AG04449 (cell line): ENCODE measurements at regions not wholly inside any gene's neighbourhood (a gene's known extent, or its start where the extent isn't known, plus 50 kb on each side); places are given as distances from the start of the nearest gene placed in this dataset.
"Not testable (repeated sequence)": the region's sequence is repeated elsewhere in the genome, so short reads cannot be mapped to it uniquely, and the experiment has no call there.

Experiments
- CTCF ChIA-PET: fragments of 350-600 bp; formaldehyde crosslinking; extraction: SDS; loops from one replicate; lab custom pipeline; 2021; ENCODE audit warnings: antibody characterized with exemption; lab: Yijun Ruan, JAX
- POLR2A ChIA-PET: fragments of 400-600, 350-600 bp; formaldehyde crosslinking; extraction: SDS; loops from one replicate; lab custom pipeline; 2020; ENCODE audit warnings: antibody characterized with exemption, inconsistent platforms; lab: Yijun Ruan, JAX
- DNase-seq: peaks from one replicate; pipeline ENCODE4 v3.0.0-alpha.2; 2010; ENCODE audit warnings: low read depth, low spot score
- H3K4me3 ChIP-seq: 2 replicates; pipeline ENCODE4 v1.5.1; 2011; ENCODE audit warnings: low read depth, mild to moderate bottlenecking, control low read depth, low read length
- TF ChIP-seq, protein P1 (sequence below): IDR thresholded peaks from one replicate; pipeline ENCODE4 v1.5.1; 2011; ENCODE audit warnings: mild to moderate bottlenecking, moderate library complexity, low read length, control low read depth, inconsistent platforms; ENCODE audit not compliant: insufficient read depth; ENCODE audit errors: missing control alignments

DNA sequence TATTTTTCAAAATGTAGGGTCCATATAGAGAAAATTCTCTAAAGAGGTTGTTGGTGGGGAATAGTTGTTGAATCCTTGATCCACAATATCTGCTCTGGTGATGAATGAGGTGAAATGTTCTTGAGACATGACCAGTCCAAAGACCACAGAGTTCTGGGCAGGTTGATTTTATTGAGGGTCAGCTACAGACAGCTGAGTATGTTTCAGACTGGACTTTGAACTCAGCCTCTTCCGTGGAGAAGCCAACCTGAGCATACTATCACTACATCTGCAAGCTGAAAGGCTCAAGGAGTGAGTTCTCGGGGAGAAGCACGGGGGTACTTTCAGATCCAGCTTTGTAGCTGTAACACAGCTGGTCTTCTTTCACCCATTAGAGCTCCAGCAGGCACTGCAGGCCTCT, 168.4 kb upstream of the NPY2R start:
- TF ChIP-seq, protein P1, sequence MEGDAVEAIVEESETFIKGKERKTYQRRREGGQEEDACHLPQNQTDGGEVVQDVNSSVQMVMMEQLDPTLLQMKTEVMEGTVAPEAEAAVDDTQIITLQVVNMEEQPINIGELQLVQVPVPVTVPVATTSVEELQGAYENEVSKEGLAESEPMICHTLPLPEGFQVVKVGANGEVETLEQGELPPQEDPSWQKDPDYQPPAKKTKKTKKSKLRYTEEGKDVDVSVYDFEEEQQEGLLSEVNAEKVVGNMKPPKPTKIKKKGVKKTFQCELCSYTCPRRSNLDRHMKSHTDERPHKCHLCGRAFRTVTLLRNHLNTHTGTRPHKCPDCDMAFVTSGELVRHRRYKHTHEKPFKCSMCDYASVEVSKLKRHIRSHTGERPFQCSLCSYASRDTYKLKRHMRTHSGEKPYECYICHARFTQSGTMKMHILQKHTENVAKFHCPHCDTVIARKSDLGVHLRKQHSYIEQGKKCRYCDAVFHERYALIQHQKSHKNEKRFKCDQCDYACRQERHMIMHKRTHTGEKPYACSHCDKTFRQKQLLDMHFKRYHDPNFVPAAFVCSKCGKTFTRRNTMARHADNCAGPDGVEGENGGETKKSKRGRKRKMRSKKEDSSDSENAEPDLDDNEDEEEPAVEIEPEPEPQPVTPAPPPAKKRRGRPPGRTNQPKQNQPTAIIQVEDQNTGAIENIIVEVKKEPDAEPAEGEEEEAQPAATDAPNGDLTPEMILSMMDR = no peak
- ChIA-PET CTCF (no interaction called here), POLR2A (no interaction called here)
- DNase-seq = no peak
- no peak overlapping the region for H3K4me3 ChIP-seq

DNA sequence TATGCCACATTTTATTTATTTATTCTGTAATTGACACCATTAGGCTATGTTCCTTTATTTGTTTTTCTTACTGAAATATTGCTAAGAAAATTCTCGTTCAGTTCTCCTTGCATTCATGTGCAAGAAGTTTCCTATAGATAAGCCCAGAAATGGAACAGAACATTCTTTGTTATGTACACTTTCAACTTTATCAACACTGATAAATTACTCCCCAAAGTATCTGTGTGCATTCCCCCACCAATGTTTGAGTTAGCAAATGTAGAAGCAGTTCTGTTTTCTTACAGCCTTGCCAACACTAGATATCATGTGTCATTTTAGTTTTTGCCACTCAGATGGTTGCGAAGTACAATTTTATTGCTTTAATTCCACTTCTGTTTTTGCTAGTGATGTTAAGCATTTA, 166.4 kb upstream of the NPY2R start:
- CTCF ChIA-PET = no interaction called here
- no peak for DNase-seq
- POLR2A ChIA-PET = no interaction called here
- H3K4me3 ChIP-seq = no peak overlapping the region
- TF ChIP-seq, protein P1 = no peak

DNA sequence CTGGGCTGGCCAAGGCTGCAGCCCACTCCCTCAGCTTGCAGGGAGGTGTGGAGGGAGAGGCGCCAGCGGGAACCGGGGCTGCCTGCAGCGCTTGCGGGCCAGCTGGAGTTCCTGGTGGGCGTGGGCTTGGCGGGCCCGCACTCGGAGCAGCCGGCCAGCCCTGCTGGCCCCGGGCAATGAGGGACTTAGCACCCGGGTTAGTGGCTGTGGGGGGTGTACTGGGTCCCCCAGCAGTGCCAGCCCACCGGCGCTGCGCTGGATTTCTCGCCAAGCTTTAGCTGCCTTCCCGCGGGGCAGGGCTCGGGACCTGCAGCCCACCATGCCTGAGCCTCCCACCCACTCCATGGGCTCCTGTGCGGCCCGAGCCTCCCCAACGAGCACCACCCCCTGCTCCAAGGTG, 164.2 kb upstream of the NPY2R start:
- CTCF ChIA-PET = not testable (repeated sequence)

DNA sequence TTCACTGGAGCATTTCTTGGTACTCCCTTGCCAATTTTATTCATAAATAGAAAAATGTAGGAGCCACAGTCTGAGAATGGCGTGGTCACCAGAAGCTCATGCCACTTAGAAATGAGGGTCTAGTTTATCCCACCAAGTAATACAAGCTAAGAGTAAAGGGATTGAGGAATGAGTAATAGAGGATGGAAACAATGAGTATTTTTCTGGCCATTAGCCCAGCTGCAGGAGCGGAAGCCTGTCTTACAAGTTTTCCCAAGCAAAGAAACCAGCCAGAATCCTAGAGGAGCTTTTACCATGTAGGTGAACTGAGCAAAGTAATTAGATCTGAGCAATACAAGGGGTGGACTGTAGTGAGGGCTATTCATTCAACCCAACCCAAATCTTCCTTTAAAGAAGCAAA, 160.7 kb upstream of the NPY2R start:
- ChIA-PET POLR2A (no interaction called here), CTCF (no interaction called here)
- TF ChIP-seq, protein P1 = no peak

More for the DNA sequence above, 164.2 kb upstream of the NPY2R start:
- POLR2A ChIA-PET, H3K4me3 ChIP-seq, DNase-seq: not testable (repeated sequence)

DNA sequence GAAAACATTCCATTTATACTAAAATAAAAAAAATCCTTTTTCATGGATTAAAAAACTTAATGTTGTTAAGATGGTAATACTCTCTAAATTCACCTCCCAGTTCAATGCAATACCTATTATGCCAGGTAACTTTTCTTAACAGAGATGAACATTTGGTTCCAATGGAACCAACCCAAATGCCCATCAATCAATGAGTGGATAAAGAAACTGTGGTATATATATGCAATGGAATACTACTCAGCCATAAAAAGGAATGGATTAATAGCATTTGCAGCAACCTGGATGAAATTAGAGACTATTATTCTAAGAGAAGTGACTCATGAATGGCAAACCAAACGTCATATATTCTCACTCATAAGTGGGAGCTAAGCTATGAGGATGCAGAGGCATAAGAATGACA, 154.4 kb upstream of the NPY2R start:
- H3K4me3 ChIP-seq, POLR2A ChIA-PET, DNase-seq, CTCF ChIA-PET: not testable (repeated sequence)

More for the DNA sequence above, 160.7 kb upstream of the NPY2R start:
- DNase-seq = no peak
- no peak overlapping the region for H3K4me3 ChIP-seq

DNA sequence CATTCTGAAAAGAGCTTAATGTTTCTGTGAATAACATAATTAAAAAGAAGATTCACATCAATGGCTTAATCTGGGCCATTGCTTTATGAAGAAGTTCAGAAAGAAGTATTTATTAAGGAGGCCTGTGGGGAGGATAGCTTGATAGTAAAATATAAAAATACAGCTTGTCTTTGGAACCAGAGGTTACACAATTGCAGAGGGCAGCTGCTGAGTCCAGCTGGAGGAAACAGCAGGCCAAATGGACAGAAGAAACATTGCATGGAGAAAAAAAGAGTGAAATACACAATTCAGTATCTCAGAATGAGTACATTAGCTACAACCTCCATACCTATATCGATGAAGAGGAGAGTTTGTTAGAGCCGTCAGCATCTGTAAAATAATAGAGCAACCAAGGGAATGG, 148.0 kb upstream of the NPY2R start:
- TF ChIP-seq, protein P1 = no peak
- POLR2A ChIA-PET = no interaction called here
- CTCF ChIA-PET = no interaction called here
- DNase-seq = no peak
- H3K4me3 ChIP-seq = no peak overlapping the region

DNA sequence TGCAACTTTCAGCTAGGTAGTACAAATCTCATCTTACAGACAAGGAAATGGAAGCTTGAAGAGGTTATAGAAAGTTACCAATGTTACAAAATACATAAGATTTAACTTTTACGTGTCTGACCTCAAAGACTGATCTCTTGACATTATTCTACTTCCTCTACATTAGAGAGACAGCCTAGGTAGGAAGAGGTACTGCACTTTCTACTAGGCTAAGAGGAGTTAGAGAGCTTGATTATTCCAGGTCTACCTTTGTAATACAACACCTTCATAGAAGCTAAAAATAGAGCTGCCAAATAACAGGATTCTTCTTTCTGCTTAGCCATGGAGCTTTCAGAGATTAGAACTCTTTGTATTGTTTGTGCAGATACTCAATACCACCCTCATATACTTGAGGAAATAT, 147.6 kb upstream of the NPY2R start:
- H3K4me3 ChIP-seq = no peak overlapping the region
- TF ChIP-seq, protein P1 = no peak
- POLR2A ChIA-PET = no interaction called here
- CTCF ChIA-PET = no interaction called here
- DNase-seq = no peak

DNA sequence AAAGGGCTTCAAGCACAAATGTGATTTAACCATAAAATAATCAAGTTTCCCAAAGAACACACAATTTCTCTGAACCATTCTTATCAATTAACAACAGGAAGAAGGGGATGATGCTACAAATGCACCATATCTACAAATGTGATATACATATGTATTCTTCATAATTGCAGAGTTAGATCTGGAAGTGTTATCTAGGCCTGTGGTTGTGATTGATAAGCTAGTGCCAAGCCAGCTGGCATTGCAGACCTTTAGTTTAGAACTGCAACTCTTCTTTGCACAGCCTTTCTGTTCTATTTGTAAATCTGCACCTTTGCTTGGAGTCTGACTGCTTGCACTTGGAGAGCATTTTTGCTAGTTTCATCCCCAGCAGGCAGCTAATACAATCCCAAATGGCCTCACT, 145.5 kb upstream of the NPY2R start:
- H3K4me3 ChIP-seq = no peak overlapping the region
- POLR2A ChIA-PET = no interaction called here
- TF ChIP-seq, protein P1 = no peak
- no peak for DNase-seq
- CTCF ChIA-PET = no interaction called here

DNA sequence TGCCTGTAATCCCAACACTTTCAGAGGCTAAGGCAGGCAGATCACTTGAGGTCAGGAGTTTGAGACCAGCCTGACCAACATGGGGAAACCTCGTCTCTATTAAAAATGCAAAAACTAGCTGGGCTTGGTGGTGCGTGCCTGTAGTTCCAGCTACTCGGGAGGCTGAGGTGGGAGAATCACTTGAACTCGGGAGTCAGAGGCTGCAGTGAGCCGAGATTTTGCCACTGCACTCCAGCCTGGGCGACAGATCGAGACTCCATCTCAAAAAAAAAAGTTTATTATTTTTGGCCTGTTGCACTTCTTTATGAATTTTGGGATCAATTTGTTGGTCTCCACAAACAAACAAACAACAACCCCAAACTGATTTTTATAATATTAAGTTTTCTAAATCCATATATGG, 143.5 kb upstream of the NPY2R start:
- POLR2A ChIA-PET, DNase-seq, H3K4me3 ChIP-seq, CTCF ChIA-PET: not testable (repeated sequence)
